GM18507 (cell line): ENCODE measurements at regions not wholly inside any gene's neighbourhood (a gene's known extent, or its start where the extent isn't known, plus 50 kb on each side); places are given as distances from the start of the nearest gene placed in this dataset.

ENCODE experiments used
- DNase-seq: peaks from one replicate; pipeline ENCODE4 v3.0.0; 2011; ENCODE audit warnings: low read depth; ENCODE audit not compliant: insufficient read length; ENCODE audit errors: extremely low spot score
- FAIRE-seq: peaks from 2 replicates; lab custom pipeline; 2011; peaks lifted over from hg19 to GRCh38; lab: Jason Lieb, UNC

DNA sequence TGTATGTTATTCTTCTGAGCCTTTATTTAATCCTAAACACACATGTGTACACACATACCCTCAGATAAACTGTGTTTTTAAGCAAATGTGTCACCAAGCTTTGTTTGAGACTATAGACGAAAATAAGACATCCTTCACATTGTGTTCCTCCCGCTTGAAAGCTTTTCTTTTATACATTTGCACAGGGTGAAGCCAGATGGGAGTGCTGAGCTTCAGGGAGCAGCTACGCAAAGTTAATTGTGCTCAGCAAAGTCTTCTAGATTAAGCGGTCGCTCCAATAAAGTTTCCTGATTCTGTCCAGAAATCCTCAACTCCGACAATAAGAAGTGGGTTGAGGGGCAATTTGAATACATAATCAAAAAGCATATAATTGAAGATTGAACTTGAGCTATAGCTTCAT lies 117.2 kb upstream of the ARGLU1 start:
- DNase-seq (no peak), FAIRE-seq (no peak)

DNA sequence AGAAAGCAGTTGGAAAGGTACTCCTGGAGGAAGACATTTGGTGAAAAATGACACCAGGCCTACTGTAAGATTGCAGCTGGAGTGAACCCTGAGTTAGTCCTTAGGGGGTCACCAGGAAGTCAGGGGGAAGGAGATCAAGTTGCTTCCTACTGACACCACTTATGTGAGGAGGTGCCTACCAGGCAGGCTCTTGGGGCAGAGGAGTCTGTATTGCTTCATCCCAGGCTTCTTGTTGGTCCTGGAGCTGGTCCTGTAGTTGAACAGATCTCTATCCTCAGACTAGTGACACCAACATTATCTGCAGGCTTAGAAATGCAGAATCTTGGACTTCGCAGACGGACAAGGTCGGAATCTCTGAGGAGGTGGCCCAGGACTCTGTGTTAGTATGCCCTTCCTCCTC lies 116.0 kb upstream of the ARGLU1 start:
- FAIRE-seq (no peak), DNase-seq (no peak)

DNA sequence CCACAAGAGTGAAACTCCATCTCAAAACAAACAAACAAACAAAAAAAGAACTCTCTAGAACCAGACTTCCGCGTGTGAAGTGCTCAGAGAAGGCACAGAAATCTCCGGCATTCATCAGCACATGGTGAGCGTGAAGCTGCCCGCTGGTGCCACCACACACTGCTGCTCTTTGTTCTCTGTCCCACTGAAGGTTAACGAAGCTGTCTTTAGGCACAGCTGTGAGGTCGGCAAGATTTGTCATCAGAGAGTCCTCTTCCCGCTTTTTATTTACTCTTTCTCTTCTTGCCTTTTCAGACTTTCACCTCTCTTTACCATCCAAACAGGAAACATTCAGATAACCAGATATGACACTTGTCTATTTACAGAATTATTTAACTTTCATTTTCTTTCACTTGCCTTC lies 115.2 kb upstream of the ARGLU1 start:
- FAIRE-seq, result no peak
- no peak for DNase-seq

- DNase-seq (no peak), FAIRE-seq (no peak)
These were observed 114.1 kb upstream of the ARGLU1 start for GRCh38 chr13:106681997-106682396.

GRCh38 chr13:106681536-106681935 lies 113.6 kb upstream of the ARGLU1 start:
- FAIRE-seq (no peak), DNase-seq (no peak)

DNA sequence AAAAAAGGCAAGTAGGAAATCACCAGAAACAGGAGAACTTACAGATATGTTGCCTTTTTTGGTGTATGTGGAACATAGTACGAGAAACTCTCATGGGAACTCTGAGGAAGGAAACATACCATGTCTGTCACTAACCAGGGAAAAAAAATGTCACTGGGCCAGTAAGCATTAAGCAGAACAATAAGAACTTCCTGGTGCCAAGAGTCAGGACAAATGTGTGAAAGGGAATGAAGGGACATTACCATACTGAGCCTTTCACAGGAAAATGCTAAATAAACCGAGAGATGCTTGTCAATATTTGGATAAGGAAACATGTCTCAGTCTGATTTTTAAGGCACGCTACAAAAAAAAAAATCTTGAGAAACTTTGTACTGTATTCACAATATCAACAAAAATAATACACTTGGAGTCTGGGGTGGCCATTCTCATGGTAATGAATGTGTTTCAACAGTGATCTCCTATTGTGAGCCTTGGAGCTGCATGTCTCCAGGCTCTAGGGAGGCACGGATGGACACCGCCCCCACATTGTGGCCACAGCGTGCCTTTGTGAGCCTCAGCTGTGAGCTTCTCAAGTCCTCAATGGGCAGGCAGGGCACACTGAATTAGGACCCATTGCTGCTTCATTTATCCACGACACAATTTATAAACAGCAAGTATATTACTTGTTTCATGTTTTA lies 113.0 kb upstream of the ARGLU1 start:
- DNase-seq (no peak), FAIRE-seq (no peak)

- no peak for FAIRE-seq
These were observed 110.9 kb upstream of the ARGLU1 start for GRCh38 chr13:106678646-106679418.

DNA sequence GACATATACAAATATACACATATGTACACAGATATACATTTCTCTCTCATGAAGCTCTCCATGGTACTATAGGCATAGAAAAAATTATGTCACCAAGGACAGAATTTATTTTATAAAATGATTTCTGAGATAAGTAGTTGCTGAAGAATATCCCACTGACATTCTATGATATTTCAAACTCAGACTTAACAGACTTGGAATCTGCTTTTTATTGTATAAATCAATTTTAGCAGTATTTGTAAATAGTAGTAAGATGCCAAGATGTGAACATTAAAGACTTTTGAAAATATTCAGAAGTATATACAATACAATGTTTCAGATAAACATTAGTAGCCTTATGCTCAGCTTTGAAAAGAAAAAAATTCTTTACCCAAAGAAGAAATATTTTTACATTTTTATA lies 107.4 kb upstream of the ARGLU1 start:
- DNase-seq (no peak), FAIRE-seq (no peak)

More at GRCh38 chr13:106678646-106679418, 110.9 kb upstream of the ARGLU1 start:
- DNase-seq, result no peak

DNA sequence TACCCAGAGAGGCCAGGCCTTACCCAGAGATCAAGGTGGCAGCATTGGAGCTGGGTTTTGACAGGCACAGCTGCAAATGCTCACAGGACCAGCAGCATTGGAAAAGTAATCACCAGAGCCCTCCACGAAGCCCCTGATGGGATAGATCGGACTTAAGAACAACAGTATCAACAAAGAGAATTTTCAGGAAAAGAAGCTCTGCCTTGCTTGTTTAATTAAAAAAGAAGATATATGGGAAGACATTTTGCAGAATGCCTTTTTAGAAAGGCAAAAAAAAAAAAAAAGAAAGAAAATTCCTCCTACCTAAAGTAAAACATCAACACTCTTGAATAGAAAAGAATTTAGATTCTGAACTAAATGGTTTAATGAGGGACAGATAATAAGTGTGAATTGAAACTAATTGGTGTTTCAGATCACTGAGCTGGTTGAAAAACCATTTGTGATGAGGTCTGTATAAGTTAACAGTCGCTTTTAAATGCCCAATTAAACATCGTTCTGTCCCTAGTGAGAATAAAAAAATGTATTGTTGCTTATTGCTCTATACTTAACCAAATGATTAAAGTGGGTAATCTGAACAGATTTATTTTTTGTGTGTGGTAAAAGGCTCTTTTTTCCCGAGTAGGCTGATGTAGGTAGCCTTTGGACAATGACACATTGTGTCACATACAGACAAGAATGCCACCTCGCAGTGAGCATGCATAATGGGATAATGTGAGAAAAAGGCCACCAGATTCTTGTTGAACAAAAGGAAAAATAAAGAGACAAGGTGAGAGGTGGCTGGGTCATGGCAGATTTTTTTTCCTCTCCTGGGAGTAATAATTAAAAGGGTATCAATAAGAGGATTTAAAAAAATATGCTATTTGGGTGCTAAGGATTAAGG lies 93.0 kb upstream of the ARGLU1 start:
- FAIRE-seq (no peak), DNase-seq (no peak)

GRCh38 chr13:106657104-106657503 lies 89.2 kb upstream of the ARGLU1 start:
- FAIRE-seq (no peak), DNase-seq (no peak)

GRCh38 chr13:106656186-106656585 lies 88.2 kb upstream of the ARGLU1 start:
- DNase-seq (no peak), FAIRE-seq (no peak)

- no peak for DNase-seq
- no peak for FAIRE-seq
These were observed 83.5 kb upstream of the ARGLU1 start for GRCh38 chr13:106651442-106651841.

- FAIRE-seq, result no peak
These were observed 82.8 kb upstream of the ARGLU1 start for GRCh38 chr13:106650690-106651205.

DNA sequence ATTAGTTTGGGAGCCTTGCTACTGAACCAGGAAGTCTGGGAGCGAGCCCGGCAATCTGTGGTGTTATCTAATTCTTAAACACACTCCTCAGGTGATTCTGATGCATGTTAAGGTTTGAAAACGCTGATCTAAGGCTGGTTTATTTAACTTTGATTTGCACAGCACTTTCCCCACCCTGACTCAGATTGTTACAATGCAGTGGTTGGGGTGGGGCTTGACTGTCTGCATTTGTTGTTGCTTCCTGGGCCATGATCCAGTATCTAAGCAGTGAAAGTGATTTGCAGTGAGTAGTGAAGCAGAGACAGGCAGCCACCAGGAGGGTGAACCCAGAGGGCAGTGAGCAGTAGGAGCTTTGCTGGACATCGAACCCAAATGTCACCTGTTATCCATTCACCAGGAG lies 81.6 kb upstream of the ARGLU1 start:
- FAIRE-seq, result no peak

More at GRCh38 chr13:106650690-106651205, 82.8 kb upstream of the ARGLU1 start:
- no peak for DNase-seq

DNA sequence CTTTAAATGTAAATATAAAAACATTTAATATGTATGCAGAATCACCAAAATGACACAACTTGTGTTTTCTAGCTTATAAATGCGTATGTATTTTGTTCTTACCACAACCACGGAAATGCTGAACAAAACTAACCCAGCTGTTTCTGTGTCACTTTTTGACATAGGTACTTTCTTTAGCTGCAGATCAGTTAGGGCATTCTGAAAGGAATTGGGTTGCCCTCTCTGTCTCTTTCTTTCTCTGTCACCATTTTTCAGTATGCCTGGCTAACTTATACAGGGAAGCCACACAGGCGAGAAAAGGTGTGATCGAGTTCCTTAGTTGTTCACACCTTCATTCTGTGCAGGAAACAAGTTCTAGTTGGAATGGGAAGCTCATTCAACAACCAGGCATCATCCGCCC lies 72.6 kb upstream of the ARGLU1 start:
- no peak for FAIRE-seq
- no peak for DNase-seq

More for the DNA sequence above, 81.6 kb upstream of the ARGLU1 start:
- no peak for DNase-seq

DNA sequence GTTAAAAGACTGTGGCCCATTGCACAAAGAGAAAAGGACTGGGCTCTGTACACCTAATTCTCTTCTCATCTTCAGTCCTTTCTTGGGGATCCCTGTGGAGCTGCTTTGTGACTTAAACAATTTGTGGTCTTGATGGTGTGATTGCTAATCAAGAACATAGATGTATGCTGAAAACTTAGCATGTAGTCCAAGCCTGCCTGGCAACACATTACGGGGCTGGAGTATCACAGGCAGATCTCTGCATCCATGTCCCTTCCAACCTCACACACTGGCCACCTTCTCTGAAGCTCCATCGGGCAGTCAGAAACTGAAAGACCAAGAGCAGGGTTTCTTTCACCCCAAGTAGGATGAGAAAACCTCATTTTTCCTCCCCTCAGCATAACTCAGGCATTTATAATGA lies 69.6 kb upstream of the ARGLU1 start:
- no peak for DNase-seq

GRCh38 chr13:106636492-106636891 lies 68.6 kb upstream of the ARGLU1 start:
- FAIRE-seq (no peak), DNase-seq (no peak)

More for the DNA sequence above, 69.6 kb upstream of the ARGLU1 start:
- FAIRE-seq, result no peak

DNA sequence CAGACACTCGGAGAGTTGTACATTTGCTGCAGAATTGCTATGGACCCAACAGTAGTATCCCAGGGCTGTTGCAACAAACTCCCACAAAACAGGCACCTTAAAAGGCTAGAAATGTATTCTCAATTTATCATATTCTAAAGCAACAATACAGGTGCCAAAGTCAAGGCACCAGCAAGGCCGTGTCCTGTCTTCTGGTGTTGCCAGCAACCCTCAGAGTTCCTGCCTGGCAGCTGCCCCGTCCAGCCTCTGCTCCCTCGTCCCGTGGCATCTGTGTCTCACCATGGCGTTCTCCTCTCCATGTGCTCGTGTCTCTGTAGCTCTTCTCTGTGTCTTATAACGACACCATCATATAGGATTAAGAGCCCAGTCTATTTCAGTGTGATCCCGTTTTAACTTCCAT lies 67.7 kb upstream of the ARGLU1 start:
- FAIRE-seq, result no peak
- no peak for DNase-seq

DNA sequence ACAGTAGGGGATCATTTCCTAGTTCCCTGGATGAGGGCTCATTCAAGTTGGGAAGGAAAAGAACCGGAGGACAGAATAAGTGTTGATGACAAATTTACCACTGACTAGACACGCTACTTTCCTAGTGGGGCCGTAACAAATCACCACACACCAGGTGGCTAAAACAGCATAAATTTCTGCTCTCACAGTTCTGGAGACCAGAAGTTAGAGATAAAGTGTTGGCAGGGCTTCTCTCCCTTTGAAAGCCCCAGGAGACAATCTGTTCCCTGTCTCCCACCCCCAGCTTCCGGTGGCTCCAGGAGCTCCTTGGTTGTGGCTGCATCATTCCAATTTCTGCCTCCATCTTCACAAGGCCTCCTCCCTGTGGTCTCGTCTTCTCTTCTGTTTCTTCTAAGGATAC lies 65.4 kb upstream of the ARGLU1 start:
- FAIRE-seq (no peak), DNase-seq (no peak)

- no peak for FAIRE-seq
- DNase-seq, result no peak
These were observed 62.7 kb upstream of the ARGLU1 start for GRCh38 chr13:106630650-106631049.
